GM19025 (cell line): ENCODE measurements at regions not wholly inside any gene's neighbourhood (a gene's known extent, or its start where the extent isn't known, plus 50 kb on each side); places are given as distances from the start of the nearest gene placed in this dataset.

ENCODE experiments used
- ATAC-seq: cut with Tn5 transposase; IDR thresholded peaks from one replicate; pipeline ENCODE4 v1.9.1; 2021; ENCODE audit warnings: mild to moderate bottlenecking, low read depth, moderate library complexity; ENCODE audit not compliant: unreplicated experiment

GRCh38 chr21:27715131-27715530 is 748.2 kb upstream of the ADAMTS5 start:
- ATAC-seq = no peak

- no peak for ATAC-seq
These were observed 746.5 kb upstream of the ADAMTS5 start for GRCh38 chr21:27713154-27714109.

- ATAC-seq = no peak
These were observed 737.8 kb upstream of the ADAMTS5 start for GRCh38 chr21:27704567-27705166.

- ATAC-seq = no peak
These were observed 736.9 kb upstream of the ADAMTS5 start for GRCh38 chr21:27703791-27704190.

GRCh38 chr21:27700974-27701614 is 734.2 kb upstream of the ADAMTS5 start:
- ATAC-seq = no peak

GRCh38 chr21:27695246-27695645 is 728.4 kb upstream of the ADAMTS5 start:
- ATAC-seq = no peak

GRCh38 chr21:27694667-27695066 is 727.8 kb upstream of the ADAMTS5 start:
- no peak for ATAC-seq

- no peak for ATAC-seq
These were observed 726.5 kb upstream of the ADAMTS5 start for GRCh38 chr21:27693376-27693775.

- ATAC-seq = no peak
These were observed 724.6 kb upstream of the ADAMTS5 start for GRCh38 chr21:27691516-27691915.

- ATAC-seq = no peak
These were observed 724.1 kb upstream of the ADAMTS5 start for GRCh38 chr21:27691006-27691405.

GRCh38 chr21:27690426-27690825 is 723.5 kb upstream of the ADAMTS5 start:
- ATAC-seq = no peak

- no peak for ATAC-seq
These were observed 721.9 kb upstream of the ADAMTS5 start for GRCh38 chr21:27688773-27689172.

GRCh38 chr21:27683292-27683691 is 716.4 kb upstream of the ADAMTS5 start:
- ATAC-seq = no peak

GRCh38 chr21:27681841-27682240 is 715.0 kb upstream of the ADAMTS5 start:
- no peak for ATAC-seq

- ATAC-seq = no peak
These were observed 714.1 kb upstream of the ADAMTS5 start for GRCh38 chr21:27681038-27681437.

GRCh38 chr21:27680181-27680580 is 713.3 kb upstream of the ADAMTS5 start:
- ATAC-seq = no peak

GRCh38 chr21:27678511-27678910 is 711.6 kb upstream of the ADAMTS5 start:
- ATAC-seq = no peak

GRCh38 chr21:27677546-27677945 is 710.7 kb upstream of the ADAMTS5 start:
- ATAC-seq = no peak

GRCh38 chr21:27675306-27675705 is 708.4 kb upstream of the ADAMTS5 start:
- no peak for ATAC-seq

- ATAC-seq = no peak
These were observed 707.2 kb upstream of the ADAMTS5 start for GRCh38 chr21:27674041-27674615.

- ATAC-seq = no peak
These were observed 706.7 kb upstream of the ADAMTS5 start for GRCh38 chr21:27673581-27673980.
